HG02870 (cell line): ENCODE measurements at regions not wholly inside any gene's neighbourhood (a gene's known extent, or its start where the extent isn't known, plus 50 kb on each side); places are given as distances from the start of the nearest gene placed in this dataset.

ENCODE experiments used
- ATAC-seq: cut with Tn5 transposase; IDR thresholded peaks from one replicate; pipeline ENCODE4 v1.9.1; 2021; ENCODE audit warnings: mild to moderate bottlenecking, moderate library complexity; ENCODE audit not compliant: unreplicated experiment

DNA sequence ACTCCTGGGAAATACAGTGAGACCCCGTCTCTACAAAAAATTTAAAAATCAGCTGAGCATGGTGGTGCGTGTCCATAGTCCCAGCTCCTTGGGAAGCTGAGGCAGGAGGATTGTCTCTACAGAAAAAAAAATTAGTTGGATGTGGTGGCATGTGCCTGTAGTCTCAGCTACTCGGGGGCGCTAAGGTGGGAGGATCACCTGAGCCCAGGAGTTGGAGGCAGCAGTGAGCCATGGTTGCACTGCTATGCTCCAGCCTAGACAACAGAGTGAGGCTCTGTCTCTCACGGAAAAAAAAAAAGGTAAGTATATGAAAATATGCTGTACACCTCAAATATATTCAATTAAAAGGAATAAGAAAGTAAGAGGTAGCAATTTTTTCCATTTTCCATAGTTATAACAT is 92.5 kb upstream of the TGIF1 start:
- no peak for ATAC-seq

DNA sequence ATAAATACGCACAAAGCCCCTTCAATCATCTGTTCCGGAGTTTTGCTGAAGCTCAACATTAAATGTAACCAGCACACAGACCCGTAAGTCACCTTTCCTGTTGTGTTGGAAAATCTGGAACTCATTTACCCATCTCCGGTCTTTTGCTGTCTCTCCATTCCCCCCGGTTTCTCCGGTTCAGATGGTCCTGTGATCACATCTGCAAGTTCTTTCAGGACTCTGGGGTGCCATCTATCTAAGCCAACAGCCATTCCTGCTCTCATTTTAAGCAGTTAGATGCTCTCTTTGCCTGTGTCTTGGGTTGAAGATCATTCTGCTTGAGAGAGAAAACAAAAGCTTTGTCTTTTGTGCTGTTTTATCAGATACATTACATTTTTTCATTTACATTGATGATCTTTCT is 91.7 kb upstream of the TGIF1 start:
- no peak for ATAC-seq

DNA sequence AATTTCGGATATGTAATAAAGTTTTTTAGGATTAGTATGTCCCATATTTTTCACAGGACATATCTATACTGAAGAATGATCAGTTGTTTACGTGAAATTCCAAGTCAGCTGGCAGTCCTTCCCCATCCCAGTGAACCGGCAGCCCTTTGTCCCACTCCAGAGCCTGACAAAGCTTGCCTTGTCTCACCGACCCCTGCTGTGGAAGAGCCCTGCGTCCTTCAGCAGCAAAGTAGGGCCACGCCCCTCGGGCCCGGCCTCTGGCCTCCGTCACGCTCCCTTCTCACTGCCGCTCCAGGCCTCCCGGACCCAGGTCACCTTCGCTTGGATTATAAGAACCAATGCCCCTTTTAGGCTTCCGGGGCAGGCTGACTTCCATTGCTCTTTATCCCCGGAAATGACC is 89.8 kb upstream of the TGIF1 start:
- ATAC-seq, result no peak

DNA sequence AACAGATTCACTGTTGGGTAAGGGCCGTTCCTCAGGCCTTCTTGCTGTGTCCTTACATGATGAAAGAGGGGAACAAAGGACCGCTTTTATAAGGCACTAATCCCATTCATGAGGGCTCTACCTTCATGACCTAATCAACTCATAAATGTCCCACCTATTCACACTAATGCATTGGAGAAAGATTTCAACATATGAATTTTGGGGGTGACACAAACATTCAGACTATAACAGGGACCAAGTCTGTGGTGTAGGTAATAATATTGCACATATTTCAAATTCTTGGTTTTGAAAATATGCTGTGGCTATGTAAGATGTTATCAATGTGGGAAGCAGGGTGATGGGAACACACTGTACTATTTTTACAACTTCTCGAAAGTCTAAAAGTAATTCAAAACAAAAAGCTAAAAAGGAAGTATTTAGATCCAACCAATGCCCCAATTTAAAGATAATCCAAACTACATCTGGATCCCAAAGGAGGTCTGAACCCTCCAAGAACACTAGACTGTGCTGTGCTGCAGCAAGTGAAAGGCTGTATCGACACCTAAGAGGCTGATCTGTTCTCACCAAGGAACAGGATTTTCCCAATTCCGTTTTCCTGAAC is 82.4 kb upstream of the TGIF1 start:
- ATAC-seq, result no peak

- no peak for ATAC-seq
Observed at GRCh38 chr18:3368193-3368592, 81.8 kb upstream of the TGIF1 start.

GRCh38 chr18:3379685-3380084 is 70.3 kb upstream of the TGIF1 start:
- ATAC-seq, result no peak

DNA sequence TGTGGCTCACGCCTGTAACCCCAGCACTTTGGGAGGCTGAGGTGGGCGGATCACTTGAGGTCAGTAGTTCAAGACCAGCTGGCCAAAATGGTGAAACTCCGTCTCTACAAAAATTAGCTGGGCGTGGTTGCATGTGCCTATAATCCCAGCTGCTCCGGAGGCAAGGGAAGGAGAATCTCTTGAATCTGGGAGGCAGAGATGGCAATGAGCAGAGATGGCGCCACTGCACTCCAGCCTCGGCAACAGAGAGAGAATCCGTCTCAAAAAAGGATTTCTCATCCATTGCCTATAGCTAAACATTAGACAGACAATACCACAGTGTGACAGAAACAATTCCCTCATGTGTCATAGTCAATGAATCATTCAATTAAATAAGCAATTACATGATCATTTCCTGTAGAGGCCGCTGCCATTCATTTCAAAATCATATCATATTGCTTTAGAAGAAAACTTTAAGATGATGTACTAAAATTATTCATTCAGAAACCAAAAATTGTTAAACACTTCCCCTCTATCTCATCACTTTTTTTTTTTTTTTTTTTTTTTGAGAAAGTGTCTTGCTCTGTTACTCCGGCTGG is 69.5 kb upstream of the TGIF1 start:
- ATAC-seq, result no peak

- ATAC-seq, result no peak
Observed at GRCh38 chr18:3383381-3383915, 66.5 kb upstream of the TGIF1 start.

- peak; percentile 76 for ATAC-seq
Observed at GRCh38 chr18:3384664-3385563, 65.1 kb upstream of the TGIF1 start.

DNA sequence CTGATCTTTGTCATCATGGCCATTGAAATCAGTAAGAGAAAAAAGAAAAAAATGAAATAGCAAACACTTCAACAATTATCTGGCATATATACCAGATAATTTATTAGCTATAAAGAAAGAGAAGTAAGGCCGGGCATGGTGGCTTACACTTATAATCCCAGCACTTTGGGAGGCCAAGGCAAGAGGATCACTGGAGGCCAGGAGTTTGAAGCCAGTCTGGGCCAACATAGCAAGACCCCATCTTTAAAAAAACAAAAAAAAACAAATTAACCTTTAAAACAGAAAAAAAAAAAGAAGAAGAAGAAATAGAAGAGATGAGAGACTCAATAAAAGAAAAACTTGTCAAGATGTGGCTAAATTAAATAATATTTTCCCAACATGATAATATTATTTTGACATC is 61.6 kb upstream of the TGIF1 start:
- no peak for ATAC-seq

DNA sequence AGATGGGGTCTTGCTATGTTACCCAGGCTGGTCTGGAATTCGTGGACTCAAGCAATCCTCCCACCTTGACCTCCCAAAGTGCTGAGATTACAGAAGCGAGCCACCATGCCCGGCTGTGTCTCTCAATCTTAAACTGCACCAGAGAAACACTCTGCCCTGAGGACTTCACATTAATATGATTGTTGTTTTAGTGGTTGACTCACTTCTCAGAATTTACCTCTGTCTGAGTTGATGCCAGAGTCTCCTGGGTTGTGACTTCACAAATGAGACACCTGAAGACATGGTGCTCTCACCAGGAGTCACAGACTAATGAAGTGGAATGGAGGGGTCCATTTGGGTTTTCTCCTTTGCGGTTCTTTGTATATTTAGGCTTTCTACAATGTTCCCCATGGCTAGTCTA is 61.0 kb upstream of the TGIF1 start:
- no peak for ATAC-seq

DNA sequence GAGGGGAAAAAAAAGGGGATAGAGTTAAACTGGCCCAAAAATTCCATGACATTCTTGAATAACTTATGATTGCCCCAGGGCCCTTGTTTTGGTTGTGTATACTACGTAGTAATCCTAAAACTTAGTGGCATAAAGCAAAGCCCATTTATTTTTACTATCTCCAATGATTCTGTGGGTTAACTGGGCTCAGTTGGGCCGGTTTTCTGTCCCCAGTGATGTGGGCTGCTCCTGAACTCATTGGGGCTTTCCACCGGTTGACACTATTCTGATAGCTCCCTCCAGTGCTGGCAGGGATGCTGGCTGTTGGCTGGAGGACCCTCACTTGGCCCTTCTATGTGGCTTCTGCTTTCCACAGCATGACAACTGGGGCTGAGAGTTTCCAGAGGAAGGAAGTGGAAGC is 60.0 kb upstream of the TGIF1 start:
- ATAC-seq, result no peak

GRCh38 chr18:3391704-3392466 is 58.1 kb upstream of the TGIF1 start:
- ATAC-seq, result no peak

- ATAC-seq, result no peak
Observed at GRCh38 chr18:3392467-3392855, 57.5 kb upstream of the TGIF1 start.

GRCh38 chr18:3394648-3395047 is 55.3 kb upstream of the TGIF1 start:
- no peak for ATAC-seq

DNA sequence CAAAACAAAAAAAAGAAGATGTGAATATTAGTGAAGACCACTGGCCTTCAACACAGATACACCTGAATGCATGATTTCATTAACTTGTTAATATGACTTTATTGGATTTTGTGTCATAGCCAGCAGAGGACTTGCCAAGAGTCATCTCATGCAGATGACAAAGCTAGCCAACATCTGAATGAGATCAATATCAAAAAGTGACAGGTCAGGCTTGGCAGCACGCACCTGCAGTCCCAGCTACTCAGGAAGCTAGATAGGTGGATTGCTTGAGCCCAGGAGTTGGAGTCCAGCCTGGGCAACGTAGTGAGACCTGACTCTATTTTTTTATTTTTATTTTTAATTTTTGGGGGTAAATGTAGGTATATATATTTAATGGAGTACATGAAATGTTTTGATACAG is 54.5 kb upstream of the TGIF1 start:
- ATAC-seq, result no peak

- ATAC-seq, result no peak
Observed at GRCh38 chr18:3397031-3397750, 52.8 kb upstream of the TGIF1 start.

DNA sequence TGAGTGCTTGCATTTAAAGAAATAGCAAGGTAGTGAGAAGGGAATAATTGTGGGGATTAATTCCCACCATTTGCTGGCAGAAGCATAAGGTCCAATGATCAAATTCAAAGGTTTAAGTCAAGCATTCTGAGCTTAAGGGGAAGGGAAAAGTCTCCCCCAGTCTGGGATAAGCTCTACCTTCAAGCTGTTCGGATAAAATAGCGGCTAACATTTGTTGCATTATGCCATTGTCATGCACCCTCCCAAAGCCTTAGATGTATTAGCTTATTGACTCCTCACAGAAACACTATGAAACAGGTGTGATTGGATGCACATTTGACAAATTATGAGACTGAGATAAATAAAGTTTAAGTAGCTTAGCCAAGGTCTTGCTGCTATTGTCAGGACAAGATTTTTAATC is 52.2 kb upstream of the TGIF1 start:
- no peak for ATAC-seq
